WTC11 (cell line): ENCODE measurements at regions not wholly inside any gene's neighbourhood (a gene's known extent, or its start where the extent isn't known, plus 50 kb on each side); places are given as distances from the start of the nearest gene placed in this dataset.

Source experiments
- GABPB1 ChIP-seq: sonication (generic); formaldehyde crosslinking; IDR thresholded peaks from 2 replicates; pipeline ENCODE4 v1.8.1; 2023; ENCODE audit warnings: mild to moderate bottlenecking, missing genetic modification reagents
- JUN ChIP-seq: sonication (generic); formaldehyde crosslinking; IDR thresholded peaks from 2 replicates; pipeline ENCODE4 v1.8.0; 2023; ENCODE audit warnings: mild to moderate bottlenecking, missing genetic modification reagents
- NFE2L1 ChIP-seq: sonication (generic); formaldehyde crosslinking; IDR thresholded peaks from 2 replicates; pipeline ENCODE4 v1.8.1; 2023; ENCODE audit warnings: missing genetic modification reagents
- SMAD4 ChIP-seq: sonication (generic); formaldehyde crosslinking; IDR thresholded peaks from 2 replicates; pipeline ENCODE4 v1.8.0; 2022; ENCODE audit warnings: mild to moderate bottlenecking, missing genetic modification reagents
- USF1 ChIP-seq: sonication (generic); formaldehyde crosslinking; IDR thresholded peaks from 2 replicates; pipeline ENCODE4 v1.8.0; 2022; ENCODE audit warnings: mild to moderate bottlenecking, missing genetic modification reagents
- ZNF121 ChIP-seq: sonication (generic); formaldehyde crosslinking; IDR thresholded peaks from 2 replicates; pipeline ENCODE4 v1.8.0; 2023; ENCODE audit warnings: missing genetic modification reagents
- TF ChIP-seq, protein P1 (sequence below): fragments of 200-600 bp; IDR thresholded peaks from 2 replicates; pipeline ENCODE4 v1.8.0; 2022; ENCODE audit warnings: antibody characterized with exemption
- TF ChIP-seq, protein P2 (sequence below): sonication (generic); formaldehyde crosslinking; IDR thresholded peaks from 2 replicates; pipeline ENCODE4 v1.8.0; 2022; ENCODE audit warnings: mild to moderate bottlenecking, missing genetic modification reagents

DNA sequence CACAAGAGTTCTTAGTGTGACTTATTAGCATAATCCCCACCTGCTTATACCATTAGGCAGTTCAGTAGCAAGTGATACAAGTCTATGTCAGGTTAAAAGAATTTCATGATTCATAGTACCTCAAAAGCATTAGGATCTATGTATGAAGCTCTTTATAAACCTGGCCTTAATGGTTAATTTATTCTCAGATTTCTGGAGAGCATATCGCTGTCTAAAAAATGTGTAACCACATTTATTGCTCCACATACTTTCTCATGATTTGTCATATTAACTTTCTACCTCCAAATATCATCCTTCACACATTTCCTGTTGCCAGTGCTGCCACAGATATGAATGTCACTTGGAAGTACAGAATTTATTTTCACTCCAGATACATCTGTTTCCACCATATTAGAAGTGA lies 332.8 kb upstream of the MAP2 start:
- TF ChIP-seq, protein P1, sequence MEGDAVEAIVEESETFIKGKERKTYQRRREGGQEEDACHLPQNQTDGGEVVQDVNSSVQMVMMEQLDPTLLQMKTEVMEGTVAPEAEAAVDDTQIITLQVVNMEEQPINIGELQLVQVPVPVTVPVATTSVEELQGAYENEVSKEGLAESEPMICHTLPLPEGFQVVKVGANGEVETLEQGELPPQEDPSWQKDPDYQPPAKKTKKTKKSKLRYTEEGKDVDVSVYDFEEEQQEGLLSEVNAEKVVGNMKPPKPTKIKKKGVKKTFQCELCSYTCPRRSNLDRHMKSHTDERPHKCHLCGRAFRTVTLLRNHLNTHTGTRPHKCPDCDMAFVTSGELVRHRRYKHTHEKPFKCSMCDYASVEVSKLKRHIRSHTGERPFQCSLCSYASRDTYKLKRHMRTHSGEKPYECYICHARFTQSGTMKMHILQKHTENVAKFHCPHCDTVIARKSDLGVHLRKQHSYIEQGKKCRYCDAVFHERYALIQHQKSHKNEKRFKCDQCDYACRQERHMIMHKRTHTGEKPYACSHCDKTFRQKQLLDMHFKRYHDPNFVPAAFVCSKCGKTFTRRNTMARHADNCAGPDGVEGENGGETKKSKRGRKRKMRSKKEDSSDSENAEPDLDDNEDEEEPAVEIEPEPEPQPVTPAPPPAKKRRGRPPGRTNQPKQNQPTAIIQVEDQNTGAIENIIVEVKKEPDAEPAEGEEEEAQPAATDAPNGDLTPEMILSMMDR: no peak
- no peak for TF ChIP-seq JUN (CRISPR knock-in tag)
- TF ChIP-seq, protein P2, sequence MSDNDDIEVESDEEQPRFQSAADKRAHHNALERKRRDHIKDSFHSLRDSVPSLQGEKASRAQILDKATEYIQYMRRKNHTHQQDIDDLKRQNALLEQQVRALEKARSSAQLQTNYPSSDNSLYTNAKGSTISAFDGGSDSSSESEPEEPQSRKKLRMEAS (CRISPR knock-in tag): no peak
- no peak for TF ChIP-seq NFE2L1
- TF ChIP-seq SMAD4 (CRISPR knock-in tag): no peak
- no peak for TF ChIP-seq USF1 (CRISPR knock-in tag)
- TF ChIP-seq GABPB1 (CRISPR knock-in tag): no peak
- no peak for TF ChIP-seq ZNF121 (CRISPR knock-in tag)
